ENCODE measurements at regions not wholly inside any gene's neighbourhood (a gene's known extent, or its start where the extent isn't known, plus 50 kb on each side); places are given as distances from the start of the nearest gene placed in this dataset.

- TF ChIP-seq POLR2A (IDR thresholded peaks at IDR 0.05; ENCODE audit: control extremely low read depth in 1 of 2, low read depth in 2 of 2, low read length in 2 of 2) (no peak), CTCF (IDR thresholded peaks at IDR 0.05; ENCODE audit: control extremely low read depth in 1 of 3, insufficient read depth in 1 of 3, low read depth in 1 of 3, low read length in 3 of 3) (no peak), EZH2 (IDR thresholded peaks at IDR 0.05; ENCODE audit: low read depth, low read length, severe bottlenecking) (no peak), KDM1A (IDR thresholded peaks at IDR 0.05; ENCODE audit: borderline replicate concordance, low read length) (peak; percentile 82; the same call in 1 of the 2 replicates), JUND (IDR thresholded peaks at IDR 0.05; ENCODE audit: low read length) (no peak), MAFK (IDR thresholded peaks at IDR 0.05; ENCODE audit: low read depth, low read length) (no peak), SP1 (IDR thresholded peaks at IDR 0.05; ENCODE audit: low read depth, low read length) (no peak), ZNF274 (IDR thresholded peaks at IDR 0.05; ENCODE audit: borderline replicate concordance, extremely low read depth, low read length) (no peak), RFX5 (IDR thresholded peaks at IDR 0.05; ENCODE audit: borderline replicate concordance, low read depth, low read length) (no peak), HDAC2 (IDR thresholded peaks at IDR 0.05; ENCODE audit: borderline replicate concordance in 1 of 2, low read depth in 2 of 2, low read length in 2 of 2) (no peak), EP300 (IDR thresholded peaks at IDR 0.05; ENCODE audit: borderline replicate concordance in 1 of 2, low read depth in 2 of 2, low read length in 2 of 2) (no peak)
Observed at GRCh38 chr10:80713398-80713928, 175.8 kb downstream of the SH2D4B start.
